Mesothelial cell of epicardium (in vitro differentiated cells): ENCODE measurements at regions not wholly inside any gene's neighbourhood (a gene's known extent, or its start where the extent isn't known, plus 50 kb on each side); places are given as distances from the start of the nearest gene placed in this dataset.
A peak's percentile ranks its signal among the peaks of the same experiment; 100 is the strongest.

Experiments
- DNase-seq, 2 experiments: peaks; one replicate each; pipeline ENCODE4 v3.0.0; 2021; ENCODE audit warnings: low spot score in 2 of 2; ENCODE audit not compliant: unreplicated experiment in 2 of 2
- H3K27ac Mint-ChIP-seq: 2 replicates; pipeline ENCODE4 v1.8.0; 2021; ENCODE audit warnings: mixed read lengths
- H3K27me3 Mint-ChIP-seq: 2 replicates; pipeline ENCODE4 v1.8.0; 2021; ENCODE audit warnings: low read depth, mixed read lengths
- H3K36me3 Mint-ChIP-seq: 2 replicates; pipeline ENCODE4 v1.8.0; 2021; ENCODE audit warnings: mixed read lengths
- H3K4me1 Mint-ChIP-seq: 2 replicates; pipeline ENCODE4 v1.8.0; 2021; ENCODE audit warnings: mixed read lengths
- H3K4me3 Mint-ChIP-seq: 2 replicates; pipeline ENCODE4 v1.8.0; 2021; ENCODE audit warnings: mild to moderate bottlenecking, moderate library complexity, mixed read lengths
- H3K9me3 Mint-ChIP-seq: 2 replicates; pipeline ENCODE4 v1.8.0; 2021; ENCODE audit warnings: mixed read lengths
- CTCF ChIP-seq: fragments of 200-600 bp; sonication (generic); IDR thresholded peaks from one replicate; pipeline ENCODE4 v1.5.0; 2021; ENCODE audit warnings: antibody characterized with exemption; ENCODE audit not compliant: unreplicated experiment

DNA sequence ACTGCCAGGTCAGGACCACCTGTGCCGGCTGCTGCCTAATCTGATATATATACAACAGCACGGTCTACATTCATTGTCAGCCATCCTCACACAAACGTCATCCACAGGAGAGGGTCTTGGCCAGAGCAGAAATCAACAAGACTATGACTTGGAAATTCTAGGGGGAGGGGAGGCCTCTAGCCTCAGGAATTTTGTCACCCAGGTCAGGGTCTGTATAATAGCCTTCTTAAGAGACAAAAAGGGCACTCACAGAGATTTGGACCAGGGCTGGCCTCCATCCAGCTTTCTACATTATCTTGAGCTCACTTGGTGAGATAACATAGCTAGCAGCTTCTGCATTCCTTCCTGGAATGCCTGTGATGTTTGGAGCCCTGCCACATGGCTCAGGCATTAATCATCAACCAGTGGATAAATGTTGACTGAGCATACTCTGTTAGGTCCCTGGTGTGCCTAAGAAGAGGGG is 50.4 kb upstream of the CTIF start:
- Mint-ChIP-seq H3K4me3 (no peak overlapping the region), H3K9me3 (no peaks in the 10 kb centered on the region), H3K27me3 (no peaks in the 10 kb centered on the region), H3K4me1 (peaks cover 37% of the 10 kb centered on the region), H3K27ac (peak overlapping the region; percentile 92), H3K36me3 (no peaks in the 10 kb centered on the region)
- peak; percentile 44 to 77 for DNase-seq
- TF ChIP-seq CTCF: no peak

DNA sequence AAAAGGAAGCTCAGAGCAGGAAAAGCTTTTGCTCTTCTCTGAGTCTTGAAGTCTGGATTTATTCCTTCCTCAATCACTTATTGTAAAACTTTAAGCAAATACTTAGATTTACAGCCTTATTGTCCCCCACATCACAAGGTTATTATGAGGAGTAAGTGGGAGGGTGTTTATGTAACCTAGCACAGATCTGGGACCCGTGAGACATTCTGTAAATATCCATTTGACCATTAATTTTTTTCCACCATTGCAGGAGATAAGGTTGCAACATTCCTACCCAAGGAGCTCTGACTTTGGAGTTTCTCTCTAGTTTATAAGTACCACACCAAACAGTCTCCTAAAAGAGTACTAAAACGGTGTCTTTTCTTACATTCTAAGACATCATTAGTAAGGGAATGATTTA is 52.1 kb upstream of the CTIF start:
- Mint-ChIP-seq H3K4me3 (no peak overlapping the region), H3K9me3 (no peaks in the 10 kb centered on the region), H3K4me1 (peaks cover 36% of the 10 kb centered on the region), H3K36me3 (no peaks in the 10 kb centered on the region), H3K27me3 (no peaks in the 10 kb centered on the region), H3K27ac (peak overlapping the region; percentile 85)
- no peak for DNase-seq
- TF ChIP-seq CTCF: no peak

DNA sequence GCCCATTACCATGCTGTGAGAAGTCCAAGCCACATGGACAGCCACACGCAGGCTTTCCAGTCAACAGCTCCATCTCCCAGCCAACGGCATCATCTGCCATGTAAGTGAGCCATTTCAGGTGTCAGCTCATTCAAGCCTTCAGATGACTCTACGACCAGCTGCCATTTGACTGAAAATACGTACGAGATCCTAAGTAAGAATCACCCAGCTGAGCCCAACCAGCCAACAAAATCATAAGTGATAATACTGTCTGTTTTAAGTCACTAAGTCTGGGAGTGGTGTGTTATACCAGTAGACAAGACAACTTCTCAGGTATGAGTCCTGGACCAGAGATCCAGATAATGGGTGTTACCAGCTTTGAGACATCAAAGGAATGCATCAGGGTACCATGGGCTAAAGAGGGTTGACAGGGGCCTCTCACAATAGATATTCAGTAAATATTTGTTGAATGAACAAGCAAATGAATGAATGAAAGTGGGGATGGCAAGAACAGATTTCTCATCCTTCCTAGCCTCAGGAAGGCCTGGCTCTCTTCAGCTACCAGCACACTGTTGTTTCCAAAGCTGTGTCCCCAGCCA is 52.9 kb upstream of the CTIF start:
- H3K36me3 Mint-ChIP-seq: no peaks in the 10 kb centered on the region
- H3K27me3 Mint-ChIP-seq: no peaks in the 10 kb centered on the region
- H3K27ac Mint-ChIP-seq: no peak overlapping the region
- no peak for TF ChIP-seq CTCF
- no peak for DNase-seq
- H3K4me3 Mint-ChIP-seq: no peak overlapping the region
- peaks cover 32% of the 10 kb centered on the region for H3K4me1 Mint-ChIP-seq
- H3K9me3 Mint-ChIP-seq: no peaks in the 10 kb centered on the region

DNA sequence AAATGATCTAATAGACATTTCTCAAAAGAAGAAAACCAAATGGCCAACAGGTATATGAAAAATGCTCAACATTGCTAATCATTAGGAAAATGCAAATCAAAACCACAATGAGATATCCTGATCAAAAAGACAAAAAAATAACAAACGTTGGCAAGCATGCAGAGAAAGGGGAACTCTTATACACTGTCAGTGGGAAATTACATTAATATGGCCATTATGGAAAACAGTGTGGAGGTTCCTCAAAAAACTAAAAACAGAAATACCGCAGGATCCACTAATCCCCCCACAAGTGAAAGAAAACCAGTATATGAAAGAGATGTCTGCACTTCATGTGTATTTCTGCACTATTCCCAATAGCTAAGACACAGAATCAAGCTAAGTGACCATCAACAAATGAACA is 57.7 kb upstream of the CTIF start:
- no peak for TF ChIP-seq CTCF
- H3K4me1 Mint-ChIP-seq: peaks cover 4% of the 10 kb centered on the region
- H3K27ac Mint-ChIP-seq: no peak overlapping the region
- no peak overlapping the region for H3K4me3 Mint-ChIP-seq
- no peaks in the 10 kb centered on the region for H3K9me3 Mint-ChIP-seq
- DNase-seq: no peak
- no peaks in the 10 kb centered on the region for H3K27me3 Mint-ChIP-seq
- no peaks in the 10 kb centered on the region for H3K36me3 Mint-ChIP-seq

DNA sequence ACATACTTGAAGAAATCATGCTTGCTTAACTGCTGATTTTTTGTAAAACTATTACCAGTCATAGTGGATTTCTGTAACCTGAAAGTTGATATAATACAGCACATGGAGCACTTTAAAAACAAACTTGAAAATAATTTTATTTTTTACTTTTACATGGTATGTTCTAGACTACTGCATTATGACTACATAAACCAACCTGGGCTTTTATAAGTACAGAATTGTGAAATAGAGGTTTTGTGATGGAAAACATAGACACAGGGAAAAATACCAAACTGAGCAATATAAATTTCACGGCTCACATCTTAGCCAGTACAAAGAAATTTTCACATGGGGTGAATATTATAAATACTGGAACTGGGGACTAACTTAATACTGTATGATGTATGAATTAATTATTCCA is 59.3 kb upstream of the CTIF start:
- H3K9me3 Mint-ChIP-seq: no peaks in the 10 kb centered on the region
- peaks cover 1% of the 10 kb centered on the region for H3K27me3 Mint-ChIP-seq
- no peak overlapping the region for H3K4me3 Mint-ChIP-seq

More for the DNA sequence above, 59.3 kb upstream of the CTIF start:
- H3K4me1 Mint-ChIP-seq: peaks cover 7% of the 10 kb centered on the region
- H3K27ac Mint-ChIP-seq: no peak overlapping the region
- DNase-seq: no peak
- TF ChIP-seq CTCF: no peak
- H3K36me3 Mint-ChIP-seq: no peaks in the 10 kb centered on the region
